Heart right ventricle (tissue), 16 donors: ENCODE measurements at regions not wholly inside any gene's neighbourhood (a gene's known extent, or its start where the extent isn't known, plus 50 kb on each side); places are given as distances from the start of the nearest gene placed in this dataset.
A peak's percentile ranks its signal among the peaks of the same experiment; 100 is the strongest.

ENCODE experiments used
- ATAC-seq, 8 donors: fragments of 200-7000 bp; cut with Tn5 transposase; one replicate each; pipeline ENCODE4 v1.9.1; 2020; ENCODE audit warnings: mild to moderate bottlenecking in 8 of 8, moderate library complexity in 8 of 8, moderate number of reproducible peaks in 1 of 8
- DNase-seq, 2 donors: peaks; one replicate each; pipeline ENCODE4 v3.0.0-alpha.2; 2020
- H3K27ac ChIP-seq, 10 donors: fragments of 200-600 bp; sonication (generic) in 2 of 10; one replicate each; pipeline versions ENCODE4 v1.5.0 to v1.8.0; 2020 to 2022; ENCODE audit warnings: mild to moderate bottlenecking in 3 of 10
- H3K27me3 ChIP-seq, 7 donors: fragments of 200-600 bp; one replicate each; pipeline ENCODE4 v1.8.0; 2021 to 2022; ENCODE audit warnings: mild to moderate bottlenecking in 2 of 7
- H3K36me3 ChIP-seq, 9 donors: fragments of 200-600 bp; sonication (generic) in 1 of 9; one replicate each; pipeline versions ENCODE4 v1.5.0 to v1.8.0; 2020 to 2022; ENCODE audit warnings: mild to moderate bottlenecking in 2 of 9
- H3K4me1 ChIP-seq, 9 donors: fragments of 200-600 bp; sonication (generic) in 1 of 9; one replicate each; pipeline versions ENCODE4 v1.5.0 to v1.8.0; 2020 to 2022; ENCODE audit warnings: mild to moderate bottlenecking in 4 of 9
- H3K4me3 ChIP-seq, 10 donors: fragments of 200-600 bp; sonication (generic) in 2 of 10; one replicate each; pipeline versions ENCODE4 v1.5.0 to v1.8.0; 2020 to 2022; ENCODE audit warnings: mild to moderate bottlenecking in 7 of 10, moderate library complexity in 2 of 10
- H3K9me3 ChIP-seq, 11 donors: fragments of 200-600 bp in 10 of 11; sonication (generic) in 2 of 11; one replicate each; pipeline versions ENCODE4 v1.5.0 to v1.8.0; 2013 to 2022; ENCODE audit warnings: mild to moderate bottlenecking in 2 of 11, control low read depth in 1 of 11, moderate library complexity in 1 of 11
- WGBS, 2 donors: extraction: QIAGEN DNeasy Blood & Tissue Kit; methylation state at CpG; one replicate each; pipeline ENCODE4 v1.1.7; 2013; ENCODE audit warnings: inconsistent platforms in 1 of 2; 5-methylcytosine and 5-hydroxymethylcytosine counted together
- intact Hi-C, 10 donors: fragments of 100-400 bp; cut with DNase I; formaldehyde crosslinking; loops; one replicate each; pipeline versions ENCODE4 v1.11.1 to v1.14.2; 2022
- TF ChIP-seq, protein P1 (sequence below), 9 donors: fragments of 200-600 bp; sonication (generic) in 2 of 9; IDR thresholded peaks; one replicate each; pipeline versions ENCODE4 v1.5.0 to v1.8.0; 2021 to 2022; ENCODE audit warnings: antibody characterized with exemption in 9 of 9, mild to moderate bottlenecking in 5 of 9, moderate library complexity in 1 of 9
- donor health status: Arrhythmogenic right ventricular cardiomyopathy.
- donor health status: ischemic (EF 13 %, LVEDD 7.1; RV severe dilation, severe dysfunction).
- donor health status: healthy with polysubstance abuse.
- donor health status: DM: no; HTN: yes; CAD: no.
- donor health status: DM: no; HTN: no; CAD: no.
- donor health status: ischemic (EF 25% LVEDD 6.9; RV normal size, moderate dysfunction).
- donor health status: ischemic (EF 25% LVEDD 5.7; RV mildly dilated, moderate dysfunction).
- donor health status: healthy.
- donor health status: DM: yes; HTN: yes; CAD: no.
- donor health status: Ischemic cardiomyopathy.
- donor health status: ischemic (EF 35%, LVEDD 5.7; RV mildly dilated, moderate dysfunction).
- donor health status: nonischemic (EF 11% LVEDD 7.7; RV severe dilation, severe dysfunction).
- donor health status: DM: yes; HTN: yes; CAD: no.
- donor health status: PGD.
- donor health status: ischemic (EF 29% LVEDD 5.4; RV normal size, mild dysfunction).
- donor health status: nonischemic (EF 23%, LVEDD 6.1; RV moderate dilation, normal function).

DNA sequence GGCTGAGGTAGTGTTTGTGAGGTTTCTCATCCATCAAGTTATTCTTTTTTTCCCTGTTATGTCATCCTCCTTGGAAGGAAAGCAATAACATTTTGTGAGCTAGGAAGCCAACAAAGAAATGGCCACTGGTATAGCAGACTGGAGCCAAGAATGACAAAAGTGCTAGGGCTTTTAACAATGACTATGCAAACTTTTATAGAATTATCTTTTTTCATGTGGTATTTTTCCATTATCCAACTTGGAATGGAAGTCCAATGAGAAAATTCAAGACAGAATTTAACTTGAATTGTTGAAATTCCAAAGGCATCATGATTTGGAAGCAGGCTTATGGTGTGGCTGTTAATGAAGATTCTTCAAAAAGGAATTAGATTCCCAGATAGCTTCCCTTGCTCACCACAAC lies 216.4 kb upstream of the PDGFD start:
- DNase-seq: no peak
- intact Hi-C loops: no loop called here
- Histone ChIP-seq H3K4me3 (no peak overlapping the region), H3K27ac (no peak overlapping the region), H3K27me3 (no peaks in the 10 kb centered on the region), H3K36me3 (no peaks in the 10 kb centered on the region), H3K4me1 (no peaks in the 10 kb centered on the region), H3K9me3 (no peaks in the 10 kb centered on the region)
- ATAC-seq: peak in 1 of 8 donors; percentile 71
- TF ChIP-seq, protein P1, sequence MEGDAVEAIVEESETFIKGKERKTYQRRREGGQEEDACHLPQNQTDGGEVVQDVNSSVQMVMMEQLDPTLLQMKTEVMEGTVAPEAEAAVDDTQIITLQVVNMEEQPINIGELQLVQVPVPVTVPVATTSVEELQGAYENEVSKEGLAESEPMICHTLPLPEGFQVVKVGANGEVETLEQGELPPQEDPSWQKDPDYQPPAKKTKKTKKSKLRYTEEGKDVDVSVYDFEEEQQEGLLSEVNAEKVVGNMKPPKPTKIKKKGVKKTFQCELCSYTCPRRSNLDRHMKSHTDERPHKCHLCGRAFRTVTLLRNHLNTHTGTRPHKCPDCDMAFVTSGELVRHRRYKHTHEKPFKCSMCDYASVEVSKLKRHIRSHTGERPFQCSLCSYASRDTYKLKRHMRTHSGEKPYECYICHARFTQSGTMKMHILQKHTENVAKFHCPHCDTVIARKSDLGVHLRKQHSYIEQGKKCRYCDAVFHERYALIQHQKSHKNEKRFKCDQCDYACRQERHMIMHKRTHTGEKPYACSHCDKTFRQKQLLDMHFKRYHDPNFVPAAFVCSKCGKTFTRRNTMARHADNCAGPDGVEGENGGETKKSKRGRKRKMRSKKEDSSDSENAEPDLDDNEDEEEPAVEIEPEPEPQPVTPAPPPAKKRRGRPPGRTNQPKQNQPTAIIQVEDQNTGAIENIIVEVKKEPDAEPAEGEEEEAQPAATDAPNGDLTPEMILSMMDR (IDR thresholded peaks at IDR 0.05): no peak

DNA sequence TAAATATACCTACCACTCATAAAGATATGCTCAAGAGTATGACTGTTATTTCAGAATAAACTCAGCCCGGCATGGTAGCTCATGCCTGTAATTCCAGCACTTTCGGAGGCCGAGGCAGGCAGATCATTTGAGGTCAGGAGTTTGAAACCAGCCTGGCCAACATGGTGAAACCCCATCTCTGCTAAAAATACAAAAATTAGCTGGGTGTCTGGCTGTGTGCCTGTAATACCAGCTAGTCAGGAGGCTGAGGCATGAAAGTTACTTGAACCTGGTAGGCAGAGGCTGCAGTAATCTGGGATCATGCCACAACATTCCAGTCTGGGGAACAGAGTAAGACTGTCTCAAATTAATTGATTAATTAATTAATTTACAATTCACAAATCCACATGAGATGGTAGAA lies 208.2 kb upstream of the PDGFD start:
- Histone ChIP-seq H3K9me3 (peaks cover 0 to 2% (median 0%) of the 10 kb centered on the region in 11 donors), H3K27ac (no peak overlapping the region), H3K36me3 (no peaks in the 10 kb centered on the region), H3K4me3 (no peak overlapping the region), H3K27me3 (no peaks in the 10 kb centered on the region), H3K4me1 (peaks cover 0 to 6% (median 0%) of the 10 kb centered on the region in 9 donors)
- TF ChIP-seq, protein P1 (IDR thresholded peaks at IDR 0.05): no peak
- 40 to 60% methylated on average over 3 of the region's 3 CpGs for WGBS, 2 donors
- DNase-seq (no peak), ATAC-seq (no peak)
- intact Hi-C loops: no loop called here

DNA sequence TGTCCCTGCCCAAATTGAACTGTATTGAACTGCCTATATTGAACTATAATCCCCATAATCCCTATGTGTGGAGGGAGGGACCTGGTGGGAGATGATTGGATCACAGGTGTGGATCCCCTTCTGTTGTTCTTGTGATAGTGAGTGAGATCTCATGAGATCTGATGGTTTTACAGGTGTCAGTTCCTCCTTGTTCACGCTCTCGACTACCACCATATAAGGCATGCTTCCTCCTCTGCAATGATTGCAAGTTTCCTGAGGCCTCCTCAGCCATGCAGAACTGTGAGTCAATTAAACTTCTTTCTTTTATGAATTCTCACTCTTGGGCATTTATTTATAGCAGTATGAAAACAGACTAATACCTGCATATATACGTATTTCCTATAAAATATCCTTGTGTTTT lies 206.5 kb upstream of the PDGFD start:
- Histone ChIP-seq H3K4me3 (no peak overlapping the region), H3K9me3 (peaks cover 0 to 8% (median 0%) of the 10 kb centered on the region in 11 donors), H3K27me3 (no peaks in the 10 kb centered on the region), H3K27ac (no peak overlapping the region), H3K4me1 (peaks cover 0 to 6% (median 0%) of the 10 kb centered on the region in 9 donors), H3K36me3 (no peaks in the 10 kb centered on the region)
- TF ChIP-seq, protein P1 (IDR thresholded peaks at IDR 0.05): no peak
- DNase-seq: no peak
- ATAC-seq: no peak
- intact Hi-C loops: no loop called here
- WGBS, 2 donors: 78 to 85% methylated on average over 3 of the region's 3 CpGs

DNA sequence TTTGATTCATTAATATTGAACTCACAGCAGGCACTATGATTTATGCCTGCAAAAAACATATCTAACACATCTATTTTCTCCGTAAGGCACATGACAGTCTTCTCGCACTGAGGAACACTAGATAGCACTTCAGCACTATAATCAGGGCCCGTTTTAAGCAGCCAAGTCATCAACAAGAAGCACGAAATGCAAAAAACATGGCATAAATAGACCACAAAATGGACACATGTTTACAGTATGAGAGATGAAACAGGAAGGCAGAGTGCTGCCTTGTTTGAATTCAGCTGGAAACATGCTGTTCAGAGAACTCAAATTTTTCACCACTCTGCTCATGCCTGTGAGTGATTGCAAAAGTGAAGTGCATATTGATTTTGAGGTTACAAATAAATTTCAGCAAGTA lies 205.8 kb upstream of the PDGFD start:
- peaks cover 0 to 6% (median 0%) of the 10 kb centered on the region in 9 donors for H3K4me1 ChIP-seq
- no peak overlapping the region for H3K4me3 ChIP-seq
- ATAC-seq (no peak), DNase-seq (no peak)
- no peaks in the 10 kb centered on the region for H3K27me3 ChIP-seq
- H3K27ac ChIP-seq: no peak overlapping the region
- intact Hi-C loops: no loop called here
- WGBS, 2 donors: 61 to 64% methylated on average over 4 of the region's 4 CpGs
- H3K9me3 ChIP-seq: peaks cover 0 to 8% (median 0%) of the 10 kb centered on the region in 11 donors
- TF ChIP-seq, protein P1 (IDR thresholded peaks at IDR 0.05): no peak
- H3K36me3 ChIP-seq: no peaks in the 10 kb centered on the region
